ENCODE measurements at regions not wholly inside any gene's neighbourhood (a gene's known extent, or its start where the extent isn't known, plus 50 kb on each side); places are given as distances from the start of the nearest gene placed in this dataset.
A peak's percentile ranks its signal among the peaks of the same experiment; 100 is the strongest.

GRCh38 chr6:53992522-53992921 is 118.7 kb upstream of the MLIP start:
- H3K4me1 ChIP-seq (ENCODE audit: control insufficient read depth in 1 of 2, insufficient read depth in 2 of 2, low read length in 2 of 2), result no peaks in the 10 kb centered on the region
- no TSS peak for BruUV-seq (replicated peaks)
- intact Hi-C loops (cut with micrococcal nuclease), result no loop called here
- no peak for TF ChIP-seq ELF1 (IDR thresholded peaks at IDR 0.05; ENCODE audit: borderline replicate concordance, low read depth)
- TF ChIP-seq FOSL1 (IDR thresholded peaks at IDR 0.05; ENCODE audit: low read depth), result no peak
- no peak for TF ChIP-seq SP1 (IDR thresholded peaks at IDR 0.05; ENCODE audit: low read depth)
- peak in 1 of 3 experiments; percentile 31; a peak in 1 of 6 replicates for TF ChIP-seq CTCF (IDR thresholded peaks at IDR 0.05 in 2 of 3, conservative IDR thresholded peaks at IDR 0.05 in 1 of 3; ENCODE audit: borderline replicate concordance in 1 of 3, insufficient read depth in 1 of 3, low read depth in 2 of 3, low read length in 2 of 3)
- TF ChIP-seq RAD21 (IDR thresholded peaks at IDR 0.05; ENCODE audit: low read depth), result peak; percentile 21; the same call in 1 of the 2 replicates
- no peaks in the 10 kb centered on the region for H3K36me3 ChIP-seq (ENCODE audit: control insufficient read depth in 1 of 2, insufficient read depth in 2 of 2, low read length in 2 of 2)
- ChIA-PET RAD21 (ENCODE audit: low non-redundant PET in 1 of 2, low total read pairs in 2 of 2, uncharacterized antibody in 2 of 2, unreplicated experiment in 2 of 2) (no interaction called here), CTCF (no interaction called here), POLR2A (no interaction called here)
- ATAC-seq (0 out of 2 replicates have a peak, but pooled peaks have one; percentile 44), DNase-seq (ENCODE audit: low read depth, low spot score) (no peak)
- no peak overlapping the region for H3K4me3 ChIP-seq (replicated peaks in 1 of 2; ENCODE audit: low read depth in 1 of 2, low read length in 2 of 2)
- no peaks in the 10 kb centered on the region for H3K9me3 ChIP-seq (ENCODE audit: control insufficient read depth in 1 of 2, insufficient read depth in 1 of 2, low read depth in 1 of 2, low read length in 2 of 2)
- H3K79me2 ChIP-seq (ENCODE audit: insufficient read depth, low read length), result no peaks in the 10 kb centered on the region
- no peak overlapping the region for H3K27ac ChIP-seq (ENCODE audit: low read depth, low read length)
- no peak overlapping the region for H3K4me2 ChIP-seq (ENCODE audit: low read length)
- no peak overlapping the region for H3K9ac ChIP-seq (ENCODE audit: low read length)
- H3K27me3 ChIP-seq (ENCODE audit: insufficient read depth, low read length), result no peaks in the 10 kb centered on the region
- no peak overlapping the region for H2AFZ ChIP-seq (ENCODE audit: low read depth, low read length, poor library complexity, severe bottlenecking)
- H3K9me2 ChIP-seq (ENCODE audit: insufficient read depth), result no peaks in the 10 kb centered on the region
- H4K20me1 ChIP-seq (ENCODE audit: insufficient read depth), result no peaks in the 10 kb centered on the region

GRCh38 chr6:53994201-53994600 is 117.0 kb upstream of the MLIP start:
- TF ChIP-seq EZH2phosphoT487 (IDR thresholded peaks at IDR 0.05; ENCODE audit: borderline replicate concordance), result no peak
- no peak for TF ChIP-seq YY1 (IDR thresholded peaks at IDR 0.05; ENCODE audit: extremely low read depth, insufficient replicate concordance, low read depth, low read length)
- TF ChIP-seq POLR2AphosphoS5 (IDR thresholded peaks at IDR 0.05; ENCODE audit: low read depth, low read length), result no peak
- TF ChIP-seq CEBPB (IDR thresholded peaks at IDR 0.05; ENCODE audit: low read depth), result no peak
- TF ChIP-seq ELF1 (IDR thresholded peaks at IDR 0.05; ENCODE audit: borderline replicate concordance, low read depth), result no peak
- no peak for TF ChIP-seq SIN3A (IDR thresholded peaks at IDR 0.05; ENCODE audit: low read depth)
- no peak for TF ChIP-seq EGR1 (IDR thresholded peaks at IDR 0.05; ENCODE audit: low read depth)
- TF ChIP-seq REST (IDR thresholded peaks at IDR 0.05; ENCODE audit: low read depth), result no peak
- no peak for TF ChIP-seq MAX (IDR thresholded peaks at IDR 0.05)
- no peak for TF ChIP-seq CBX3 (IDR thresholded peaks at IDR 0.05; ENCODE audit: low read depth)
- TF ChIP-seq ZFX (IDR thresholded peaks at IDR 0.05), result no peak
- ATAC-seq, result no peak
- CTCF ChIA-PET, result no interaction called here

More at GRCh38 chr6:53994201-53994600, 117.0 kb upstream of the MLIP start:
- Histone ChIP-seq H3K79me2 (ENCODE audit: insufficient read depth, low read length) (no peaks in the 10 kb centered on the region), H3K9ac (ENCODE audit: low read length) (no peak overlapping the region), H4K20me1 (ENCODE audit: insufficient read depth) (no peaks in the 10 kb centered on the region), H3K9me3 (ENCODE audit: control insufficient read depth in 1 of 2, insufficient read depth in 1 of 2, low read depth in 1 of 2, low read length in 2 of 2) (no peaks in the 10 kb centered on the region), H3K9me2 (ENCODE audit: insufficient read depth) (no peaks in the 10 kb centered on the region), H3K27ac (ENCODE audit: low read depth, low read length) (no peak overlapping the region), H3K4me3 (replicated peaks in 1 of 2; ENCODE audit: low read depth in 1 of 2, low read length in 2 of 2) (no peak overlapping the region), H3K27me3 (ENCODE audit: insufficient read depth, low read length) (no peaks in the 10 kb centered on the region), H3K36me3 (ENCODE audit: control insufficient read depth in 1 of 2, insufficient read depth in 2 of 2, low read length in 2 of 2) (no peaks in the 10 kb centered on the region), H2AFZ (ENCODE audit: low read depth, low read length, poor library complexity, severe bottlenecking) (no peak overlapping the region), H3K4me1 (ENCODE audit: control insufficient read depth in 1 of 2, insufficient read depth in 2 of 2, low read length in 2 of 2) (no peaks in the 10 kb centered on the region), H3K4me2 (ENCODE audit: low read length) (no peak overlapping the region)
- POLR2A ChIA-PET, result no interaction called here
- no TSS peak for BruUV-seq (replicated peaks)
- intact Hi-C loops (cut with micrococcal nuclease), result no loop called here
- DNase-seq (ENCODE audit: low read depth, low spot score), result no peak
- RAD21 ChIA-PET (ENCODE audit: low non-redundant PET in 1 of 2, low total read pairs in 2 of 2, uncharacterized antibody in 2 of 2, unreplicated experiment in 2 of 2), result no interaction called here
